ENCODE measurements at regions not wholly inside any gene's neighbourhood (a gene's known extent, or its start where the extent isn't known, plus 50 kb on each side); places are given as distances from the start of the nearest gene placed in this dataset.

DNA sequence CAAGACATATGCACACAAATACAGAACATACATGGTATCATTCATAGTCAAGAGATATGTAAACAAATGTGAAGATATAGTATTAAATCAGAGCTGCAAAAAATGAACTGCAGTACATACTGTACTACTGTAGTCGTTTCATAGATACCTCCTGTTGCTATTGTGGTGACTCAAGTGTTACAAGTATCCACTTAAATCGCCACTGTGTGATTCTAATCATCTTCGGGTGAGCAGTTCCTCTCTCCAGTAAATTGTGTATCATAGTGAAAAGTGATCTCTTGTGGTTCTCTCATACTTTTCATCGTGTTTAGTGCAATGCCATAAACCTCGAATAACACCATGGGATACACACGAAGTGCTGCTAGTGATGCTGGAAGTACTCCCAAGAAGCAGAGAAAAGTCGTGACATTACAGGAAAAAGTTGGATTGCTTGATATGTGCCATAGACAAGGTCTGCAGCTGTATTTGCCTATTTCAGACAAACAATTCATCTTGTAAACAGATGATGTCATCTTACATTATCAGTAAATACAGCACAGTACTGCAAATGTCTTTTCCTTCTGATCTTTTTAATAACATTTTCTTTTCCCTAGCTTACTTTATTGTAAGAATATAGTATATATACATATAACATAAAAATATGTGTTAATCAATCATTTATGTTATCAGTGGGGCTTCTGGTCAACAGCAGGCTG lies 222.2 kb downstream of the BCL11A start:
- no peak for DNase-seq (ENCODE audit: insufficient read length, low spot score, missing footprints)
- H3K27me3 ChIP-seq (ENCODE audit: insufficient read depth, low read length), result no peaks in the 10 kb centered on the region
- no peaks in the 10 kb centered on the region for H3K79me2 ChIP-seq (ENCODE audit: insufficient read depth, low read length)
- TF ChIP-seq, protein P1, sequence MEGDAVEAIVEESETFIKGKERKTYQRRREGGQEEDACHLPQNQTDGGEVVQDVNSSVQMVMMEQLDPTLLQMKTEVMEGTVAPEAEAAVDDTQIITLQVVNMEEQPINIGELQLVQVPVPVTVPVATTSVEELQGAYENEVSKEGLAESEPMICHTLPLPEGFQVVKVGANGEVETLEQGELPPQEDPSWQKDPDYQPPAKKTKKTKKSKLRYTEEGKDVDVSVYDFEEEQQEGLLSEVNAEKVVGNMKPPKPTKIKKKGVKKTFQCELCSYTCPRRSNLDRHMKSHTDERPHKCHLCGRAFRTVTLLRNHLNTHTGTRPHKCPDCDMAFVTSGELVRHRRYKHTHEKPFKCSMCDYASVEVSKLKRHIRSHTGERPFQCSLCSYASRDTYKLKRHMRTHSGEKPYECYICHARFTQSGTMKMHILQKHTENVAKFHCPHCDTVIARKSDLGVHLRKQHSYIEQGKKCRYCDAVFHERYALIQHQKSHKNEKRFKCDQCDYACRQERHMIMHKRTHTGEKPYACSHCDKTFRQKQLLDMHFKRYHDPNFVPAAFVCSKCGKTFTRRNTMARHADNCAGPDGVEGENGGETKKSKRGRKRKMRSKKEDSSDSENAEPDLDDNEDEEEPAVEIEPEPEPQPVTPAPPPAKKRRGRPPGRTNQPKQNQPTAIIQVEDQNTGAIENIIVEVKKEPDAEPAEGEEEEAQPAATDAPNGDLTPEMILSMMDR (IDR thresholded peaks at IDR 0.05; ENCODE audit: extremely low read depth, low read depth, low read length), result no peak
- no peak overlapping the region for H3K27ac ChIP-seq (ENCODE audit: low read depth, low read length)
- H4K20me1 ChIP-seq (ENCODE audit: insufficient read depth, low read length), result no peaks in the 10 kb centered on the region
- H3K36me3 ChIP-seq (ENCODE audit: insufficient read depth, low read length), result no peaks in the 10 kb centered on the region
- no peak overlapping the region for H3K4me3 ChIP-seq (ENCODE audit: insufficient read depth, low read length)
- no peak overlapping the region for H2AFZ ChIP-seq (ENCODE audit: low read length)
- no peaks in the 10 kb centered on the region for H3K4me1 ChIP-seq (ENCODE audit: insufficient read depth, low read length)
- no peaks in the 10 kb centered on the region for H3K9me3 ChIP-seq (ENCODE audit: low read depth, low read length)
- no peak overlapping the region for H3K4me2 ChIP-seq (ENCODE audit: insufficient read depth, low read length)

DNA sequence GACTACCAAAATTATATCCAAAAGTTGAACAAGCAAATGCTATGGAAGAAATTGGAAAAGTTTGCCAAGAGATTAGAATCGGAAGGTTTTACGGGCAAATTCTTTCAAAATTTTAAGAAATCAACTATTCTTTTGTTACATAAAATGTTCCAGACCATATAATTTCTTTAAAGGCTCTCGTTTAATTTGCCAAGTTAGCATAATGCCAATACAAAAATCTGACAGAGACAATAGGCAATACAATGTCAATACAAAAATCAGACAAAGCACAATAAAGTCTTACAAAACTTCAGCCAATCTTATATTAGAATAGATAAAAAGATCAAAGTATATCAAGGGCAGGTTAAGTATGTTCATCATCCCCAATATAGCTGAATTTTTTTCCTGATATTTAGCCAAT lies 224.2 kb downstream of the BCL11A start:
- Histone ChIP-seq H3K4me2 (ENCODE audit: insufficient read depth, low read length) (no peak overlapping the region), H4K20me1 (ENCODE audit: insufficient read depth, low read length) (no peaks in the 10 kb centered on the region), H3K4me3 (ENCODE audit: insufficient read depth, low read length) (no peak overlapping the region), H3K9me3 (ENCODE audit: low read depth, low read length) (no peaks in the 10 kb centered on the region), H3K36me3 (ENCODE audit: insufficient read depth, low read length) (no peaks in the 10 kb centered on the region), H3K27me3 (ENCODE audit: insufficient read depth, low read length) (no peaks in the 10 kb centered on the region), H2AFZ (ENCODE audit: low read length) (no peak overlapping the region), H3K4me1 (ENCODE audit: insufficient read depth, low read length) (no peaks in the 10 kb centered on the region), H3K27ac (ENCODE audit: low read depth, low read length) (no peak overlapping the region), H3K79me2 (ENCODE audit: insufficient read depth, low read length) (no peaks in the 10 kb centered on the region)
- TF ChIP-seq, protein P1 (IDR thresholded peaks at IDR 0.05; ENCODE audit: extremely low read depth, low read depth, low read length), result no peak
- no peak for DNase-seq (ENCODE audit: insufficient read length, low spot score, missing footprints)

DNA sequence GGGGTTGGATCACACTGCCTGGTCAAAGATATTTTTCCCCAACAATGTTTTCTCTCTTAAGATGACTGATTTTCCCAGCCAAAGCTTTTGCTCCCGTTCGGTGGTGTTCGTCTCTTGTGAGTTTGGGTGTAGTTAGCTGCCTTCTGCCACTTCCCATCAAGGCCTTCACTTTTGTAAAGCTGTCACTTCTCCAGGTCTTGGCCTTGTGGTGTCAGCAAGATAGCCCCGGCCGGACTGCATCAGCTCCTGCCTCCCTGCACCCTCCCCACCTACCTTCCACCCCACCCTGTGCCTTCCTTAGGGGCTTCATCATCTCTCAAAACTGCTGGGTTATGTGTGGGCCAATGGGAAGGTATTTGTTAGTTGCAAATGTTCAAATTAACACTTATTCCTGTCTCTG lies 228.9 kb downstream of the BCL11A start:
- Histone ChIP-seq H3K27ac (ENCODE audit: low read depth, low read length) (no peak overlapping the region), H3K4me2 (ENCODE audit: insufficient read depth, low read length) (no peak overlapping the region), H3K4me3 (ENCODE audit: insufficient read depth, low read length) (no peak overlapping the region), H3K9me3 (ENCODE audit: low read depth, low read length) (no peaks in the 10 kb centered on the region), H3K4me1 (ENCODE audit: insufficient read depth, low read length) (no peaks in the 10 kb centered on the region), H3K79me2 (ENCODE audit: insufficient read depth, low read length) (no peaks in the 10 kb centered on the region), H3K27me3 (ENCODE audit: insufficient read depth, low read length) (no peaks in the 10 kb centered on the region), H2AFZ (ENCODE audit: low read length) (no peak overlapping the region), H4K20me1 (ENCODE audit: insufficient read depth, low read length) (no peaks in the 10 kb centered on the region), H3K36me3 (ENCODE audit: insufficient read depth, low read length) (no peaks in the 10 kb centered on the region)
- no peak for DNase-seq (ENCODE audit: insufficient read length, low spot score, missing footprints)
- TF ChIP-seq, protein P1 (IDR thresholded peaks at IDR 0.05; ENCODE audit: extremely low read depth, low read depth, low read length), result no peak

DNA sequence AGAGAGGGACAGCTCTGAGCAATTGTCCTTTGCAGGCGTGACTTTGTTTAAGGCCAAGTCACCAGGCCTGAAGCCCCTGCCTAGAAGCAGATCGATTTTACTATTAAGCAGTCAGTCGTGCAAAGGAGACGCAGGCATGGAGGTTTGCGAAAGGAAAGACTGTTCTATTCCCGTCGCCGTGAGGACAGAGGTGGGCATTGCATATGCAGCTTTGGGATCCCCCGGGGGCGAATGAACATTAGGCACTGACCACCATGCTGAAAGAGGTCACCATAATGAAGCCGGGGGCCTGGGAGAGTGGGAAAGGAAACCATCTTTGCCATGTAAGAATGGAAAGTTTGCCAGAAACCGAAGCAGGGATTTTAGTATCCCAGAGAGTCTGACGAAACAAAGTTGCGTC lies 231.6 kb downstream of the BCL11A start:
- H3K4me1 ChIP-seq (ENCODE audit: insufficient read depth, low read length), result no peaks in the 10 kb centered on the region
- no peaks in the 10 kb centered on the region for H3K79me2 ChIP-seq (ENCODE audit: insufficient read depth, low read length)
- H2AFZ ChIP-seq (ENCODE audit: low read length), result no peak overlapping the region
- H3K27ac ChIP-seq (ENCODE audit: low read depth, low read length), result no peak overlapping the region
- TF ChIP-seq, protein P1 (IDR thresholded peaks at IDR 0.05; ENCODE audit: extremely low read depth, low read depth, low read length), result no peak
- no peak for DNase-seq (ENCODE audit: insufficient read length, low spot score, missing footprints)
- H3K9me3 ChIP-seq (ENCODE audit: low read depth, low read length), result no peaks in the 10 kb centered on the region
- H4K20me1 ChIP-seq (ENCODE audit: insufficient read depth, low read length), result no peaks in the 10 kb centered on the region
- no peak overlapping the region for H3K4me2 ChIP-seq (ENCODE audit: insufficient read depth, low read length)
- H3K36me3 ChIP-seq (ENCODE audit: insufficient read depth, low read length), result no peaks in the 10 kb centered on the region
- no peaks in the 10 kb centered on the region for H3K27me3 ChIP-seq (ENCODE audit: insufficient read depth, low read length)
- no peak overlapping the region for H3K4me3 ChIP-seq (ENCODE audit: insufficient read depth, low read length)

Data from osteoblast (primary cell).